Osteoblast (primary cell): ENCODE measurements at regions not wholly inside any gene's neighbourhood (a gene's known extent, or its start where the extent isn't known, plus 50 kb on each side); places are given as distances from the start of the nearest gene placed in this dataset.

Experiments
- DNase-seq: peaks from one replicate; pipeline ENCODE4 v3.0.0; 2011; ENCODE audit warnings: low spot score, mixed read lengths; ENCODE audit not compliant: insufficient read length; ENCODE audit errors: missing footprints
- H2AFZ ChIP-seq: 2 replicates; pipeline ENCODE4 v1.6.0; 2011; ENCODE audit warnings: mild to moderate bottlenecking, low read length
- H3K27ac ChIP-seq: 2 replicates; pipeline ENCODE4 v1.5.1; 2011; ENCODE audit warnings: mild to moderate bottlenecking, low read depth, low read length, moderate library complexity
- H3K27me3 ChIP-seq: 2 replicates; pipeline ENCODE4 v1.6.0; 2012; ENCODE audit warnings: mild to moderate bottlenecking, control low read depth, inconsistent platforms, low read length, moderate library complexity; ENCODE audit not compliant: insufficient read depth
- H3K36me3 ChIP-seq: 2 replicates; pipeline ENCODE4 v1.5.1; 2011; ENCODE audit warnings: mild to moderate bottlenecking, low read length, control low read depth, moderate library complexity; ENCODE audit not compliant: insufficient read depth
- H3K4me1 ChIP-seq: 2 replicates; pipeline ENCODE4 v1.5.1; 2011; ENCODE audit warnings: mild to moderate bottlenecking, low read length, control low read depth, moderate library complexity; ENCODE audit not compliant: insufficient read depth
- H3K4me2 ChIP-seq: 2 replicates; pipeline ENCODE4 v1.6.0; 2011; ENCODE audit warnings: mild to moderate bottlenecking, low read length; ENCODE audit not compliant: insufficient read depth
- H3K4me3 ChIP-seq: fragments of 200-600 bp; sonication (generic); 3 replicates; pipeline ENCODE4 v1.5.1; 2012; ENCODE audit warnings: mild to moderate bottlenecking, low read length, inconsistent platforms; ENCODE audit not compliant: insufficient read depth
- H3K79me2 ChIP-seq: 2 replicates; pipeline ENCODE4 v1.6.0; 2012; ENCODE audit warnings: mild to moderate bottlenecking, low read length, control low read depth, inconsistent platforms; ENCODE audit not compliant: insufficient read depth
- H3K9me3 ChIP-seq: 2 replicates; pipeline ENCODE4 v1.5.1; 2011; ENCODE audit warnings: low read depth, low read length, control low read depth
- H4K20me1 ChIP-seq: 2 replicates; pipeline ENCODE4 v1.6.0; 2012; ENCODE audit warnings: mild to moderate bottlenecking, low read length, control low read depth; ENCODE audit not compliant: insufficient read depth
- TF ChIP-seq, protein P1 (sequence below): IDR thresholded peaks from 2 replicates; pipeline ENCODE4 v1.5.1; 2011; ENCODE audit warnings: mild to moderate bottlenecking, low read depth, low read length, moderate library complexity; ENCODE audit errors: extremely low read depth

GRCh38 chr13:85610024-85610423, 189.2 kb downstream of the SLITRK6 start:
- H3K4me2 ChIP-seq = no peak overlapping the region
- H3K27ac ChIP-seq = no peak overlapping the region
- H3K4me1 ChIP-seq = no peaks in the 10 kb centered on the region
- H4K20me1 ChIP-seq = no peaks in the 10 kb centered on the region
- no peaks in the 10 kb centered on the region for H3K36me3 ChIP-seq
- TF ChIP-seq, protein P1, sequence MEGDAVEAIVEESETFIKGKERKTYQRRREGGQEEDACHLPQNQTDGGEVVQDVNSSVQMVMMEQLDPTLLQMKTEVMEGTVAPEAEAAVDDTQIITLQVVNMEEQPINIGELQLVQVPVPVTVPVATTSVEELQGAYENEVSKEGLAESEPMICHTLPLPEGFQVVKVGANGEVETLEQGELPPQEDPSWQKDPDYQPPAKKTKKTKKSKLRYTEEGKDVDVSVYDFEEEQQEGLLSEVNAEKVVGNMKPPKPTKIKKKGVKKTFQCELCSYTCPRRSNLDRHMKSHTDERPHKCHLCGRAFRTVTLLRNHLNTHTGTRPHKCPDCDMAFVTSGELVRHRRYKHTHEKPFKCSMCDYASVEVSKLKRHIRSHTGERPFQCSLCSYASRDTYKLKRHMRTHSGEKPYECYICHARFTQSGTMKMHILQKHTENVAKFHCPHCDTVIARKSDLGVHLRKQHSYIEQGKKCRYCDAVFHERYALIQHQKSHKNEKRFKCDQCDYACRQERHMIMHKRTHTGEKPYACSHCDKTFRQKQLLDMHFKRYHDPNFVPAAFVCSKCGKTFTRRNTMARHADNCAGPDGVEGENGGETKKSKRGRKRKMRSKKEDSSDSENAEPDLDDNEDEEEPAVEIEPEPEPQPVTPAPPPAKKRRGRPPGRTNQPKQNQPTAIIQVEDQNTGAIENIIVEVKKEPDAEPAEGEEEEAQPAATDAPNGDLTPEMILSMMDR = no peak
- H3K27me3 ChIP-seq = no peaks in the 10 kb centered on the region
- no peak for DNase-seq
- no peaks in the 10 kb centered on the region for H3K79me2 ChIP-seq
- no peak overlapping the region for H2AFZ ChIP-seq
- no peak overlapping the region for H3K4me3 ChIP-seq
- H3K9me3 ChIP-seq = peaks cover 3% of the 10 kb centered on the region

DNA sequence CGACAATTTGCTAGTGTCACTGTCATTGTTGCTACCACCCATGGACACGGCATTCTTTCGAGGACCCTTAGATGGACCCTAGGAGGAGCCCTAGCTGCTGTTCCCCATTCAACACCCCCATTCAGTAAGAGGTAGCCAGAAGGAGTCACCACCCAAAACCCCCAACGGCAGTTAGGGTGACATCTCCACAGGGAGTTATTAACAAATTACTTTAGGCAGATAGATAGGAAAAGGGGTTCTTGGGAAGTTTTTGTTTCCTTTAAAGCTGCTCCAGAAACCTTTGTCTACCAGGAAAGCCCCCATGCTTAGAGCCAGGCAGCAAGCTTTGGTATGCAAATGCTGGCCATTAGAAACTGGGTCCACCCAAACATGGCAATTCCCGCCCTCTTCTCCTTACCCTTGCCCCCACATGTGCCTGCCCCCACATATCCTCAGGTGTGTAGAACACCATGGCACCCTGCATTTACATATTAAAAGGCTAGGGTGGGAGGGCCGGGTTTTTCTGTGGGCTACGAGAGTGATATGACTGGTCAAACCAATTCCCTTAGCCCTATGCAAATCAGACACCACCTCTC, 190.9 kb downstream of the SLITRK6 start:
- Histone ChIP-seq H3K4me1 (no peaks in the 10 kb centered on the region), H3K4me3 (no peak overlapping the region), H3K36me3 (no peaks in the 10 kb centered on the region), H3K27ac (no peak overlapping the region), H3K27me3 (no peaks in the 10 kb centered on the region), H4K20me1 (no peaks in the 10 kb centered on the region), H3K9me3 (peaks cover 3% of the 10 kb centered on the region), H2AFZ (no peak overlapping the region), H3K79me2 (no peaks in the 10 kb centered on the region), H3K4me2 (no peak overlapping the region)
- DNase-seq = no peak
- TF ChIP-seq, protein P1 = no peak

GRCh38 chr13:85603735-85604134, 195.5 kb downstream of the SLITRK6 start:
- Histone ChIP-seq H3K4me2 (no peak overlapping the region), H3K27me3 (no peaks in the 10 kb centered on the region), H3K4me3 (no peak overlapping the region), H2AFZ (no peak overlapping the region), H3K9me3 (no peaks in the 10 kb centered on the region), H3K27ac (no peak overlapping the region), H3K79me2 (no peaks in the 10 kb centered on the region), H3K4me1 (no peaks in the 10 kb centered on the region), H3K36me3 (no peaks in the 10 kb centered on the region), H4K20me1 (no peaks in the 10 kb centered on the region)
- no peak for DNase-seq
- TF ChIP-seq, protein P1 = no peak

GRCh38 chr13:85601526-85601925, 197.7 kb downstream of the SLITRK6 start:
- DNase-seq = no peak
- H3K4me3 ChIP-seq = no peak overlapping the region
- no peaks in the 10 kb centered on the region for H3K79me2 ChIP-seq
- TF ChIP-seq, protein P1 = no peak
- H3K27me3 ChIP-seq = no peaks in the 10 kb centered on the region
- no peaks in the 10 kb centered on the region for H3K4me1 ChIP-seq
- H3K4me2 ChIP-seq = no peak overlapping the region
- no peaks in the 10 kb centered on the region for H4K20me1 ChIP-seq
- no peaks in the 10 kb centered on the region for H3K36me3 ChIP-seq
- H2AFZ ChIP-seq = no peak overlapping the region
- H3K27ac ChIP-seq = no peak overlapping the region
- peaks cover 2% of the 10 kb centered on the region for H3K9me3 ChIP-seq
